ENCODE measurements at regions not wholly inside any gene's neighbourhood (a gene's known extent, or its start where the extent isn't known, plus 50 kb on each side); places are given as distances from the start of the nearest gene placed in this dataset.

- no peak for TF ChIP-seq CTCF (IDR thresholded peaks at IDR 0.05; ENCODE audit: low read depth, low read length)
Measured at GRCh38 chr17:73782231-73782630, 138.0 kb upstream of the SDK2 start.

GRCh38 chr17:73782641-73783381, 138.6 kb upstream of the SDK2 start:
- TF ChIP-seq CTCF (IDR thresholded peaks at IDR 0.05; ENCODE audit: low read depth, low read length) = no peak
- no peak overlapping the region for H3K4me3 ChIP-seq (ENCODE audit: low read depth, low read length)

More at GRCh38 chr17:73782231-73782630, 138.0 kb upstream of the SDK2 start:
- no peak overlapping the region for H3K4me3 ChIP-seq (ENCODE audit: low read depth, low read length)

- H3K4me3 ChIP-seq (ENCODE audit: low read depth, low read length) = no peak overlapping the region
- no peak for TF ChIP-seq CTCF (IDR thresholded peaks at IDR 0.05; ENCODE audit: low read depth, low read length)
Measured at GRCh38 chr17:73783382-73783766, 139.1 kb upstream of the SDK2 start.

GRCh38 chr17:73783945-73784603, 139.8 kb upstream of the SDK2 start:
- H3K4me3 ChIP-seq (ENCODE audit: low read depth, low read length) = no peak overlapping the region
- TF ChIP-seq CTCF (IDR thresholded peaks at IDR 0.05; ENCODE audit: low read depth, low read length) = no peak

GRCh38 chr17:73785496-73785895, 141.3 kb upstream of the SDK2 start:
- no peak overlapping the region for H3K4me3 ChIP-seq (ENCODE audit: low read depth, low read length)
- no peak for TF ChIP-seq CTCF (IDR thresholded peaks at IDR 0.05; ENCODE audit: low read depth, low read length)

GRCh38 chr17:73785958-73786743, 141.9 kb upstream of the SDK2 start:
- H3K4me3 ChIP-seq (ENCODE audit: low read depth, low read length) = no peak overlapping the region
- TF ChIP-seq CTCF (IDR thresholded peaks at IDR 0.05; ENCODE audit: low read depth, low read length) = no peak

All from WI38 (cell line).